Rectal smooth muscle tissue (tissue), 1 donor: ENCODE measurements at regions not wholly inside any gene's neighbourhood (a gene's known extent, or its start where the extent isn't known, plus 50 kb on each side); places are given as distances from the start of the nearest gene placed in this dataset.
"Not testable (repeated sequence)": the region's sequence is repeated elsewhere in the genome, so short reads cannot be mapped to it uniquely, and the experiment has no call there.

Experiments
- H3K27ac ChIP-seq: one replicate; pipeline ENCODE4 v1.7.0; 2013; ENCODE audit warnings: low read depth, low read length, inconsistent platforms
- H3K27me3 ChIP-seq: one replicate; pipeline ENCODE4 v1.7.0; 2013; ENCODE audit warnings: low read length; ENCODE audit not compliant: control insufficient read depth, insufficient read depth
- H3K36me3 ChIP-seq: one replicate; pipeline ENCODE4 v1.7.0; 2013; ENCODE audit warnings: low read length; ENCODE audit not compliant: control insufficient read depth, insufficient read depth
- H3K4me1 ChIP-seq: one replicate; pipeline ENCODE4 v1.7.0; 2013; ENCODE audit warnings: low read length; ENCODE audit not compliant: control insufficient read depth, insufficient read depth
- H3K4me3 ChIP-seq: one replicate; pipeline ENCODE4 v1.7.0; 2013; ENCODE audit warnings: low read length
- H3K9ac ChIP-seq: one replicate; pipeline ENCODE4 v1.7.0; 2013; ENCODE audit warnings: low read length

- Histone ChIP-seq H3K36me3 (no peaks in the 10 kb centered on the region), H3K4me3 (no peak overlapping the region), H3K27me3 (no peaks in the 10 kb centered on the region), H3K4me1 (no peaks in the 10 kb centered on the region), H3K27ac (no peak overlapping the region), H3K9ac (no peak overlapping the region)
Measured at GRCh38 chr7:65489260-65489767, 115.7 kb downstream of the ZNF92 start.

- not testable (repeated sequence) for H3K9ac ChIP-seq, H3K27ac ChIP-seq, H3K4me1 ChIP-seq, H3K36me3 ChIP-seq, H3K4me3 ChIP-seq, H3K27me3 ChIP-seq
Measured at GRCh38 chr7:65496697-65497096, 123.0 kb downstream of the ZNF92 start.

DNA sequence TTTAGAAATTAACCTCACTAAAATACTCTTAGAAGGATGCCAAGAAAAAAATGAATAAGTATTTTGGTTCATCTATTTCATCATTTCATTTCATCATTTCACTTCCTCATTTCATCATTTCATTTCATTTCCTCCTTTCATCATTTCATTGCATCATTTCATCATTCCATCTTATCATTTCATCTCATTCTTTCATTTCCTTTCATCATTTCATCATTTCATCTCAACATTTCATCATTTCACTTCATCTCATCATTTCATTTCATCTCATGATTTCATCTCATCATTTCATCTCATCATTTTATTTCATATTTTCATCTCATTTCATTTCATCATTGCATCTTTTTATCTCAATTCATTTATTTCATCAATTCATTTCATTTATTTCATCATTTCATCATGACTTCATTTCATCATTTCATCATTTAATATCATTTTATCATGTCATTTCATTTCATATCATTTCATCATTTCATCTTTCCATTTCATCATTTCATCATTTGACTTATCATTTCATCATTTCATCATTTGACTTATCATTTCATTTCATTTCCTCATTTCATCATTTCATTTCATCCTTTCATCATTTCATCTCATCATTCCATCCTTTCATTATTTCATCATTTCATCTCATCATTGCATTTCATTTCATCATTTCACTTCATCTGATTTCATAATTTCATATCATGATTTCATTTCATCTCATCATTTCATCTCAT is 129.9 kb downstream of the ZNF92 start:
- Histone ChIP-seq H3K9ac (no peak overlapping the region), H3K27me3 (no peaks in the 10 kb centered on the region), H3K27ac (no peak overlapping the region), H3K36me3 (no peaks in the 10 kb centered on the region), H3K4me3 (no peak overlapping the region), H3K4me1 (no peaks in the 10 kb centered on the region)

GRCh38 chr7:65504504-65505319 is 131.1 kb downstream of the ZNF92 start:
- not testable (repeated sequence) for H3K27me3 ChIP-seq, H3K36me3 ChIP-seq, H3K27ac ChIP-seq, H3K4me3 ChIP-seq, H3K4me1 ChIP-seq, H3K9ac ChIP-seq

DNA sequence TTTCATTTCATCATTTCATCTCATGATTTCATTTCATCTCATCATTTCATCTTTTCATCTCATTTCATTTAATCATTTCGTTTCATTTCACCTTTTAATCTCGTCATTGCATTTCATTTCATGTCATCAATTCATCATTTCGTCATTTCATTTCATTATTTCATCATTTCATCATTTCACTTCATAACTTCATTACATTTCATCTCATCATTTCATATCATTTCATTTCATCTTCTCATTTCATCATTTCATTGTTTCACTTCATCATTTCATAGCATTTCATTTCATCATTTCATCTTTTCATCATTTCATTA is 131.6 kb downstream of the ZNF92 start:
- not testable (repeated sequence) for H3K4me3 ChIP-seq, H3K27me3 ChIP-seq, H3K36me3 ChIP-seq, H3K4me1 ChIP-seq, H3K9ac ChIP-seq, H3K27ac ChIP-seq

- not testable (repeated sequence) for H3K27me3 ChIP-seq, H3K4me1 ChIP-seq, H3K9ac ChIP-seq, H3K27ac ChIP-seq, H3K36me3 ChIP-seq
- peak overlapping the region; percentile 58 for H3K4me3 ChIP-seq
Measured at GRCh38 chr7:65508581-65509367, 135.1 kb downstream of the ZNF92 start.

DNA sequence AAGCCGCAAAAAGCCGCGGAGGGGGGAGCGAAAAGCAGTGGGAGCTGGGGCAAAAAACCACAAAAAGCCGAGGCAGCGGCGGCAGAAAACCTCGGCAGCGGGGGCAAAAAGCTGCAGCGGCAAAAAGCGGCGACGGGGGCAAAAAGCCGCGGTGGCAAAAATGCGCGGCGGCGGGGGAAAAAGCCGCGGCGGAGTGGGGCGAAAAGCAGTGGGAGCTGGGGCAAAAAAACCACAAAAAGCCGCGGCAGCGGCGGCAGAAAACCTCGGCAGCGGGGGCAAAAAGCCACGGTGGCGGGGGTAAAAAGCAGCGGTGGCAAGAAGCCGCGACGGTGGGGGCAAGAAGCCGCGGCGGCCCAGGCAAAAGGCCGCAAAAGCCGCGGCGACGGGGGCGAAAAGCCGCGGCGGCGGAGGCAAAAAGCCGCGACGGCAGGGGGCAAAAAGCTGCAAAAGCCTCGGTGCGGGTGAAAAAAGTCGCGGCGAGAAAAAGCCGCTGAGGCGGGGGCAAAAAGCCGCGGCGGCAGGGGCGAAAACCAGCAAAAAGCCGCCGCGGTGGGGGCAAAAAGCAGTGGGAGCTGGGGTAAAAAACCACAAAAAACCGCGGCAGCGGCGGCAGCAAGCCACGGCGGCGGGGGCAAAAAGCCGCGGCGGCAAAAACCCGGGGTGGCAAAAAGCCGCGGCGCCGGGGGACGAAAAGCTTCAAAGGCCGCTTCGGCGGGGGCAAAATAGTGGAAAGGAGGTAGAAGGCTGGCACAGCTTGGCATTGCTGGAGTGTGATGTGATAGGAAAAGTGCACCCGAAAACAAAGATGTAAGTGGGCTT is 135.9 kb downstream of the ZNF92 start:
- H3K4me3 ChIP-seq: peak overlapping the region; percentile 58
- peaks cover 4% of the 10 kb centered on the region for H3K4me1 ChIP-seq
- H3K36me3 ChIP-seq: no peaks in the 10 kb centered on the region
- no peak overlapping the region for H3K9ac ChIP-seq
- peaks cover 7% of the 10 kb centered on the region for H3K27me3 ChIP-seq
- H3K27ac ChIP-seq: no peak overlapping the region

- H3K27me3 ChIP-seq, H3K27ac ChIP-seq, H3K9ac ChIP-seq, H3K36me3 ChIP-seq, H3K4me1 ChIP-seq: not testable (repeated sequence)
- peak overlapping the region; percentile 58 for H3K4me3 ChIP-seq
Measured at GRCh38 chr7:65510187-65510538, 136.5 kb downstream of the ZNF92 start.

- not testable (repeated sequence) for H3K4me1 ChIP-seq, H3K9ac ChIP-seq, H3K27me3 ChIP-seq, H3K4me3 ChIP-seq, H3K27ac ChIP-seq, H3K36me3 ChIP-seq
Measured at GRCh38 chr7:65519751-65520150, 146.1 kb downstream of the ZNF92 start.

- H3K36me3 ChIP-seq, H3K27ac ChIP-seq, H3K4me1 ChIP-seq, H3K4me3 ChIP-seq, H3K27me3 ChIP-seq, H3K9ac ChIP-seq: not testable (repeated sequence)
Measured at GRCh38 chr7:65545465-65546161, 172.0 kb downstream of the ZNF92 start.

DNA sequence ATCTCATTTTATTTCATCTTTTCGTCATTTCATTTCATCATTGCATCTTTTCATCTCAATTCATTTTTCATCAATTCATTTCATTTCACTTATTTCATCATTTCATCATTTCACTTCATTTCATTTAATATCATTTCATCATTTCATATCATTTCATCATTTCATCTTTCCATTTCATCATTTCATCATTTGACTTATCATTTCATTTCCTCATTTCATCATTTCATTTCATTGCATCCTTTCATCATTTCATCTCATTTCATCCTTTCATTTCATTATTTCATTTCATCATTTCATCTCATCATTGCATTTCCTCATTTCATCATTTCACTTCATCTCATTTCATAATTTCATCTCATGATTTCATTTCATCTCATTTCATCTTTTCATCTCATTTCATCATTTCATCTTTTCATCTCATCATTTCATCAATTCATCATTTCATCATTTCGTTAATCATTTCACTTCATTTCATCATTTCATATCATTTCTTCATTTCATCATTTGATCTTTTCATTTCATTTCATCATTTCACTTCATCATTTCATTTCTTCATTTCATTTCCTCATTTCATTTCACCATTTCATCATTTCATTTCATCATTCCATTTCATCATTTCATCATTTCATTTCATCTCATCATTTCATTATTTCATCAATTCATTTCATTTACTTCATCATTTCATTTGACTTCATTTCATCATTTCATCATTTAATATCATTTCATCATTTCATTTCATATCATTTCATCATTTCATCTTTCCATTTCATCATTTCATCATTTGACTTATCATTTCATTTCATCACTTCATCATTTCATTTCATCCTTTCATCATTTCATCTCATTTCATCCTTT is 176.2 kb downstream of the ZNF92 start:
- H3K4me1 ChIP-seq, H3K4me3 ChIP-seq, H3K27me3 ChIP-seq, H3K27ac ChIP-seq, H3K9ac ChIP-seq, H3K36me3 ChIP-seq: not testable (repeated sequence)
